GM12878 (cell line): ENCODE measurements at regions not wholly inside any gene's neighbourhood (a gene's known extent, or its start where the extent isn't known, plus 50 kb on each side); places are given as distances from the start of the nearest gene placed in this dataset.

Experiments
- ATF7 ChIP-seq: fragments of 450-650 bp; IDR thresholded peaks from 2 replicates; pipeline ENCODE4 v1.6.1; 2016; ENCODE audit warnings: low read depth, mild to moderate bottlenecking
- BACH1 ChIP-seq: fragments of 450-650 bp; IDR thresholded peaks from 2 replicates; pipeline ENCODE4 v1.6.1; 2017; ENCODE audit warnings: mild to moderate bottlenecking, borderline replicate concordance
- BHLHE40 ChIP-seq, 2 experiments: fragments of 450-650 bp in 1 of 2; IDR thresholded peaks; 2 replicates each; pipeline ENCODE4 v1.6.1; 2011 to 2017; ENCODE audit warnings: low read depth in 2 of 2, borderline replicate concordance in 1 of 2, improper control_type of control experiment in 1 of 2, low read length in 1 of 2, mild to moderate bottlenecking in 1 of 2
- DPF2 ChIP-seq: fragments of 450-650 bp; IDR thresholded peaks from 2 replicates; pipeline ENCODE4 v1.6.1; 2017; ENCODE audit warnings: mild to moderate bottlenecking
- HDAC2 ChIP-seq: fragments of 200-600 bp; sonication (generic); IDR thresholded peaks from 2 replicates; pipeline ENCODE4 v1.6.1; 2017
- IKZF1 ChIP-seq: fragments of 450-650 bp; conservative IDR thresholded peaks from 2 replicates; pipeline ENCODE4 v1.6.1; 2017; ENCODE audit warnings: antibody characterized with exemption, mild to moderate bottlenecking
- IKZF2 ChIP-seq, 2 experiments: fragments of 450-650 bp; IDR thresholded peaks; 2 replicates each; pipeline ENCODE4 v1.6.1; 2017; ENCODE audit warnings: mild to moderate bottlenecking in 2 of 2, moderate library complexity in 2 of 2
- MEF2B ChIP-seq: fragments of 450-650 bp; IDR thresholded peaks from 2 replicates; pipeline ENCODE4 v1.6.1; 2018; ENCODE audit warnings: mild to moderate bottlenecking, moderate library complexity; ENCODE audit not compliant: partially characterized antibody, poor library complexity, severe bottlenecking
- MYC ChIP-seq: IDR thresholded peaks from 2 replicates; pipeline ENCODE4 v1.6.1; 2011; ENCODE audit warnings: mild to moderate bottlenecking, low read length, moderate library complexity, inconsistent platforms; ENCODE audit not compliant: insufficient read depth, insufficient replicate concordance, insufficient read length, severe bottlenecking
- NFYA ChIP-seq: IDR thresholded peaks from 2 replicates; pipeline ENCODE4 v1.6.1; 2011; ENCODE audit warnings: low read depth, mild to moderate bottlenecking, low read length, improper control_type of control experiment, borderline replicate concordance
- NFYB ChIP-seq: IDR thresholded peaks from 2 replicates; pipeline ENCODE4 v1.6.1; 2011; ENCODE audit warnings: low read depth, mild to moderate bottlenecking, low read length, improper control_type of control experiment, moderate library complexity; ENCODE audit not compliant: insufficient read depth
- NRF1 ChIP-seq: conservative IDR thresholded peaks from 2 replicates; pipeline ENCODE4 v1.6.1; 2011; ENCODE audit warnings: mild to moderate bottlenecking, low read depth, low read length, improper control_type of control experiment
- RB1 ChIP-seq: fragments of 450-650 bp; formaldehyde crosslinking; IDR thresholded peaks from 2 replicates; pipeline ENCODE4 v1.6.1; 2017; ENCODE audit warnings: mild to moderate bottlenecking, borderline replicate concordance
- TCF12 ChIP-seq: IDR thresholded peaks from 2 replicates; pipeline ENCODE4 v1.6.1; 2011; ENCODE audit warnings: low read depth, mild to moderate bottlenecking, low read length
- TF ChIP-seq, protein P1 (sequence below): fragments of 450-650 bp; IDR thresholded peaks from 2 replicates; pipeline ENCODE4 v1.6.1; 2016; ENCODE audit warnings: mild to moderate bottlenecking, moderate library complexity, borderline replicate concordance
- TF ChIP-seq, protein P2 (sequence below): IDR thresholded peaks from 2 replicates; pipeline ENCODE4 v1.6.1; 2011; ENCODE audit warnings: mild to moderate bottlenecking, low read depth, low read length, moderate library complexity; ENCODE audit not compliant: insufficient replicate concordance
- TF ChIP-seq, protein P3 (sequence below): fragments of 450-650 bp; IDR thresholded peaks from 2 replicates; pipeline ENCODE4 v1.6.1; 2017; ENCODE audit warnings: mild to moderate bottlenecking, moderate library complexity
- TF ChIP-seq, protein P4 (sequence below): fragments of 450-650 bp; IDR thresholded peaks from 2 replicates; pipeline ENCODE4 v1.6.1; 2018; ENCODE audit warnings: mild to moderate bottlenecking, low read depth, moderate library complexity; ENCODE audit not compliant: partially characterized antibody

DNA sequence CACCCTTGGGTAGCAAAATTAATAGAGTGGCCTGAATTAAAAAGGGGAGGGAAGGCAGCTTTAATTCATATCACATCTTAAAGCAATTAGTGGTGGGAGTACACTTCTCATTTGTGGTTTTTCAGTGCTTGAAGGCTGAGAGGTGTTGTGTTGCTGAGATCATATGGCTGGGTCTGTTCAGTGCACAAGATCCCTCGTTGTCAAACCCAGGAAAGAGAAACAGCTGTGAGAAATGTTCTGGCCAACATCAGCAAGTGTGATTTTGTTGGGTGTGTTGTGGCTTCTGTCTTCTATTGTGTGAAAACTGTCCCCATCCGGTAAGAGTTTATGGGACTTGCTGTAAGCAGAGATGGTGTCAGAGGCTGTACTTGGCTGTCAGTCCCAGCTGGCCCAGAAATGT, 197.9 kb upstream of the BMPER start (continued):
- peak in 1 of 2 experiments; percentile 42; a peak in 2 of 4 replicates for TF ChIP-seq BHLHE40 (IDR thresholded peaks at IDR 0.05; ENCODE audit: borderline replicate concordance in 1 of 2, low read depth in 2 of 2, low read length in 1 of 2)
- TF ChIP-seq MYC, result no peak
- TF ChIP-seq ATF7, result peak; percentile 48; the same call in 1 of the 2 replicates
- TF ChIP-seq, protein P1, sequence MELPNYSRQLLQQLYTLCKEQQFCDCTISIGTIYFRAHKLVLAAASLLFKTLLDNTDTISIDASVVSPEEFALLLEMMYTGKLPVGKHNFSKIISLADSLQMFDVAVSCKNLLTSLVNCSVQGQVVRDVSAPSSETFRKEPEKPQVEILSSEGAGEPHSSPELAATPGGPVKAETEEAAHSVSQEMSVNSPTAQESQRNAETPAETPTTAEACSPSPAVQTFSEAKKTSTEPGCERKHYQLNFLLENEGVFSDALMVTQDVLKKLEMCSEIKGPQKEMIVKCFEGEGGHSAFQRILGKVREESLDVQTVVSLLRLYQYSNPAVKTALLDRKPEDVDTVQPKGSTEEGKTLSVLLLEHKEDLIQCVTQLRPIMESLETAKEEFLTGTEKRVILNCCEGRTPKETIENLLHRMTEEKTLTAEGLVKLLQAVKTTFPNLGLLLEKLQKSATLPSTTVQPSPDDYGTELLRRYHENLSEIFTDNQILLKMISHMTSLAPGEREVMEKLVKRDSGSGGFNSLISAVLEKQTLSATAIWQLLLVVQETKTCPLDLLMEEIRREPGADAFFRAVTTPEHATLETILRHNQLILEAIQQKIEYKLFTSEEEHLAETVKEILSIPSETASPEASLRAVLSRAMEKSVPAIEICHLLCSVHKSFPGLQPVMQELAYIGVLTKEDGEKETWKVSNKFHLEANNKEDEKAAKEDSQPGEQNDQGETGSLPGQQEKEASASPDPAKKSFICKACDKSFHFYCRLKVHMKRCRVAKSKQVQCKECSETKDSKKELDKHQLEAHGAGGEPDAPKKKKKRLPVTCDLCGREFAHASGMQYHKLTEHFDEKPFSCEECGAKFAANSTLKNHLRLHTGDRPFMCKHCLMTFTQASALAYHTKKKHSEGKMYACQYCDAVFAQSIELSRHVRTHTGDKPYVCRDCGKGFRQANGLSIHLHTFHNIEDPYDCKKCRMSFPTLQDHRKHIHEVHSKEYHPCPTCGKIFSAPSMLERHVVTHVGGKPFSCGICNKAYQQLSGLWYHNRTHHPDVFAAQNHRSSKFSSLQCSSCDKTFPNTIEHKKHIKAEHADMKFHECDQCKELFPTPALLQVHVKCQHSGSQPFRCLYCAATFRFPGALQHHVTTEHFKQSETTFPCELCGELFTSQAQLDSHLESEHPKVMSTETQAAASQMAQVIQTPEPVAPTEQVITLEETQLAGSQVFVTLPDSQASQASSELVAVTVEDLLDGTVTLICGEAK, result no peak
- TF ChIP-seq, protein P2, sequence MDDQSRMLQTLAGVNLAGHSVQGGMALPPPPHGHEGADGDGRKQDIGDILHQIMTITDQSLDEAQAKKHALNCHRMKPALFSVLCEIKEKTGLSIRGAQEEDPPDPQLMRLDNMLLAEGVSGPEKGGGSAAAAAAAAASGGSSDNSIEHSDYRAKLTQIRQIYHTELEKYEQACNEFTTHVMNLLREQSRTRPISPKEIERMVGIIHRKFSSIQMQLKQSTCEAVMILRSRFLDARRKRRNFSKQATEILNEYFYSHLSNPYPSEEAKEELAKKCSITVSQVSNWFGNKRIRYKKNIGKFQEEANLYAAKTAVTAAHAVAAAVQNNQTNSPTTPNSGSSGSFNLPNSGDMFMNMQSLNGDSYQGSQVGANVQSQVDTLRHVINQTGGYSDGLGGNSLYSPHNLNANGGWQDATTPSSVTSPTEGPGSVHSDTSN, result no peak
- TF ChIP-seq IKZF1, result peak; percentile 72
- TF ChIP-seq NRF1, result no peak
- TF ChIP-seq NFYA, result no peak
- TF ChIP-seq RB1, result no peak
- TF ChIP-seq DPF2, result peak; percentile 57; the same call in 1 of the 2 replicates
- TF ChIP-seq BACH1, result no peak
- peak; percentile 30 for TF ChIP-seq MEF2B
- TF ChIP-seq, protein P3, sequence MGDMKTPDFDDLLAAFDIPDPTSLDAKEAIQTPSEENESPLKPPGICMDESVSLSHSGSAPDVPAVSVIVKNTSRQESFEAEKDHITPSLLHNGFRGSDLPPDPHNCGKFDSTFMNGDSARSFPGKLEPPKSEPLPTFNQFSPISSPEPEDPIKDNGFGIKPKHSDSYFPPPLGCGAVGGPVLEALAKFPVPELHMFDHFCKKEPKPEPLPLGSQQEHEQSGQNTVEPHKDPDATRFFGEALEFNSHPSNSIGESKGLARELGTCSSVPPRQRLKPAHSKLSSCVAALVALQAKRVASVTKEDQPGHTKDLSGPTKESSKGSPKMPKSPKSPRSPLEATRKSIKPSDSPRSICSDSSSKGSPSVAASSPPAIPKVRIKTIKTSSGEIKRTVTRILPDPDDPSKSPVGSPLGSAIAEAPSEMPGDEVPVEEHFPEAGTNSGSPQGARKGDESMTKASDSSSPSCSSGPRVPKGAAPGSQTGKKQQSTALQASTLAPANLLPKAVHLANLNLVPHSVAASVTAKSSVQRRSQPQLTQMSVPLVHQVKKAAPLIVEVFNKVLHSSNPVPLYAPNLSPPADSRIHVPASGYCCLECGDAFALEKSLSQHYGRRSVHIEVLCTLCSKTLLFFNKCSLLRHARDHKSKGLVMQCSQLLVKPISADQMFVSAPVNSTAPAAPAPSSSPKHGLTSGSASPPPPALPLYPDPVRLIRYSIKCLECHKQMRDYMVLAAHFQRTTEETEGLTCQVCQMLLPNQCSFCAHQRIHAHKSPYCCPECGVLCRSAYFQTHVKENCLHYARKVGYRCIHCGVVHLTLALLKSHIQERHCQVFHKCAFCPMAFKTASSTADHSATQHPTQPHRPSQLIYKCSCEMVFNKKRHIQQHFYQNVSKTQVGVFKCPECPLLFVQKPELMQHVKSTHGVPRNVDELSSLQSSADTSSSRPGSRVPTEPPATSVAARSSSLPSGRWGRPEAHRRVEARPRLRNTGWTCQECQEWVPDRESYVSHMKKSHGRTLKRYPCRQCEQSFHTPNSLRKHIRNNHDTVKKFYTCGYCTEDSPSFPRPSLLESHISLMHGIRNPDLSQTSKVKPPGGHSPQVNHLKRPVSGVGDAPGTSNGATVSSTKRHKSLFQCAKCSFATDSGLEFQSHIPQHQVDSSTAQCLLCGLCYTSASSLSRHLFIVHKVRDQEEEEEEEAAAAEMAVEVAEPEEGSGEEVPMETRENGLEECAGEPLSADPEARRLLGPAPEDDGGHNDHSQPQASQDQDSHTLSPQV, result no peak
- no peak for TF ChIP-seq TCF12
- TF ChIP-seq IKZF2 (IDR thresholded peaks at IDR 0.05), result peak; percentile 59 to 63; a peak in 2 of 4 replicates
- no peak for TF ChIP-seq NFYB
- TF ChIP-seq, protein P4, sequence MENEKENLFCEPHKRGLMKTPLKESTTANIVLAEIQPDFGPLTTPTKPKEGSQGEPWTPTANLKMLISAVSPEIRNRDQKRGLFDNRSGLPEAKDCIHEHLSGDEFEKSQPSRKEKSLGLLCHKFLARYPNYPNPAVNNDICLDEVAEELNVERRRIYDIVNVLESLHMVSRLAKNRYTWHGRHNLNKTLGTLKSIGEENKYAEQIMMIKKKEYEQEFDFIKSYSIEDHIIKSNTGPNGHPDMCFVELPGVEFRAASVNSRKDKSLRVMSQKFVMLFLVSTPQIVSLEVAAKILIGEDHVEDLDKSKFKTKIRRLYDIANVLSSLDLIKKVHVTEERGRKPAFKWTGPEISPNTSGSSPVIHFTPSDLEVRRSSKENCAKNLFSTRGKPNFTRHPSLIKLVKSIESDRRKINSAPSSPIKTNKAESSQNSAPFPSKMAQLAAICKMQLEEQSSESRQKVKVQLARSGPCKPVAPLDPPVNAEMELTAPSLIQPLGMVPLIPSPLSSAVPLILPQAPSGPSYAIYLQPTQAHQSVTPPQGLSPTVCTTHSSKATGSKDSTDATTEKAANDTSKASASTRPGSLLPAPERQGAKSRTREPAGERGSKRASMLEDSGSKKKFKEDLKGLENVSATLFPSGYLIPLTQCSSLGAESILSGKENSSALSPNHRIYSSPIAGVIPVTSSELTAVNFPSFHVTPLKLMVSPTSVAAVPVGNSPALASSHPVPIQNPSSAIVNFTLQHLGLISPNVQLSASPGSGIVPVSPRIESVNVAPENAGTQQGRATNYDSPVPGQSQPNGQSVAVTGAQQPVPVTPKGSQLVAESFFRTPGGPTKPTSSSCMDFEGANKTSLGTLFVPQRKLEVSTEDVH, result no peak
- no peak for TF ChIP-seq HDAC2
